Neural cell (in vitro differentiated cells): ENCODE measurements at regions not wholly inside any gene's neighbourhood (a gene's known extent, or its start where the extent isn't known, plus 50 kb on each side); places are given as distances from the start of the nearest gene placed in this dataset.
A peak's percentile ranks its signal among the peaks of the same experiment; 100 is the strongest.

Experiments
- H2AFZ ChIP-seq: fragments of 200-600, 300-800 bp; sonication (generic), shearing (Covaris generic); 2 replicates; pipeline ENCODE4 v1.6.0; 2014; ENCODE audit warnings: low read depth, mild to moderate bottlenecking, antibody characterized with exemption, low read length, moderate library complexity
- H3F3A ChIP-seq: fragments of 200-600 bp; shearing (Covaris generic); 2 replicates; pipeline ENCODE4 v1.6.1; 2016; ENCODE audit warnings: mild to moderate bottlenecking, moderate library complexity, mixed read lengths, antibody characterized with exemption, low read length; ENCODE audit not compliant: insufficient read depth, poor library complexity, severe bottlenecking
- H3K27ac ChIP-seq: fragments of 200-600, 300-800 bp; sonication (generic), shearing (Covaris generic); 2 replicates; pipeline ENCODE4 v1.5.1; 2014; ENCODE audit warnings: mild to moderate bottlenecking, low read length, moderate library complexity
- H3K27me3 ChIP-seq: fragments of 300-800, 200-600 bp; sonication (generic), shearing (Covaris generic); 2 replicates; pipeline ENCODE4 v1.6.0; 2014; ENCODE audit warnings: mild to moderate bottlenecking, low read depth, low read length, moderate library complexity; ENCODE audit not compliant: insufficient read depth
- H3K36me3 ChIP-seq: fragments of 300-800, 200-600 bp; sonication (generic), shearing (Covaris generic); 2 replicates; pipeline ENCODE4 v1.5.1; 2014; ENCODE audit warnings: mild to moderate bottlenecking, antibody characterized with exemption, low read length, moderate library complexity; ENCODE audit not compliant: insufficient read depth
- H3K4me2 ChIP-seq: fragments of 300-800, 200-600 bp; sonication (generic), shearing (Covaris generic); 2 replicates; pipeline ENCODE4 v1.6.0; 2014; ENCODE audit warnings: mild to moderate bottlenecking, low read length
- H3K4me3 ChIP-seq: fragments of 300-800, 200-600 bp; sonication (generic), shearing (Covaris generic); 2 replicates; pipeline ENCODE4 v1.5.1; 2014; ENCODE audit warnings: mild to moderate bottlenecking, low read length, moderate library complexity
- H3K79me2 ChIP-seq: fragments of 200-600 bp; shearing (Covaris generic); replicated peaks from 2 replicates; pipeline ENCODE4 v1.6.0; 2014; ENCODE audit warnings: mild to moderate bottlenecking, low read length, moderate library complexity; ENCODE audit not compliant: insufficient read depth
- H3K9ac ChIP-seq: fragments of 300-800, 200-600 bp; sonication (generic), shearing (Covaris generic); 2 replicates; pipeline ENCODE4 v1.6.1; 2016; ENCODE audit warnings: mild to moderate bottlenecking, low read length, mixed read lengths
- H3K9me2 ChIP-seq: fragments of 200-600 bp; shearing (Covaris generic); 2 replicates; pipeline ENCODE4 v1.6.1; 2016; ENCODE audit warnings: mild to moderate bottlenecking, low read length, mixed read lengths; ENCODE audit not compliant: insufficient read depth
- H3K9me3 ChIP-seq: fragments of 200-600, 300-800 bp; sonication (generic), shearing (Covaris generic); 2 replicates; pipeline ENCODE4 v1.6.1; 2016; ENCODE audit warnings: mild to moderate bottlenecking, mixed run types, low read length, moderate library complexity, mixed read lengths
- H4K20me1 ChIP-seq: fragments of 200-600 bp; shearing (Covaris generic); 2 replicates; pipeline ENCODE4 v1.6.1; 2016; ENCODE audit warnings: mild to moderate bottlenecking, mixed run types; ENCODE audit not compliant: insufficient read depth
- EP300 ChIP-seq: fragments of 450-650 bp; conservative IDR thresholded peaks from 2 replicates; pipeline ENCODE4 v1.6.1; 2014; ENCODE audit warnings: antibody characterized with exemption, mild to moderate bottlenecking, moderate library complexity; ENCODE audit not compliant: poor library complexity, severe bottlenecking
- EZH2 ChIP-seq: fragments of 200-600, 300-800 bp; shearing (Covaris generic), sonication (generic); IDR thresholded peaks from 2 replicates; pipeline ENCODE4 v1.6.1; 2014; ENCODE audit warnings: antibody characterized with exemption, low read length, borderline replicate concordance, mild to moderate bottlenecking; ENCODE audit not compliant: insufficient read depth, poor library complexity, severe bottlenecking
- MXI1 ChIP-seq: fragments of 450-650 bp; conservative IDR thresholded peaks from 2 replicates; pipeline ENCODE4 v1.6.1; 2014; ENCODE audit warnings: antibody characterized with exemption, mild to moderate bottlenecking; ENCODE audit not compliant: poor library complexity, severe bottlenecking
- POLR2AphosphoS5 ChIP-seq: IDR thresholded peaks from 2 replicates; pipeline ENCODE4 v1.6.1; 2012
- RAD21 ChIP-seq: fragments of 450-650 bp; conservative IDR thresholded peaks from 2 replicates; pipeline ENCODE4 v1.6.1; 2014; ENCODE audit warnings: antibody characterized with exemption, mild to moderate bottlenecking, moderate library complexity
- SMC3 ChIP-seq: fragments of 450-650 bp; conservative IDR thresholded peaks from 2 replicates; pipeline ENCODE4 v1.6.1; 2014; ENCODE audit warnings: antibody characterized with exemption, mild to moderate bottlenecking, moderate library complexity; ENCODE audit not compliant: poor library complexity
- TAF1 ChIP-seq: IDR thresholded peaks from 2 replicates; pipeline ENCODE4 v1.6.1; 2012; ENCODE audit warnings: low read depth
- TF ChIP-seq, protein P1 (sequence below): fragments of 450-650 bp; IDR thresholded peaks from 2 replicates; pipeline ENCODE4 v1.5.1; 2014; ENCODE audit warnings: antibody characterized with exemption, mild to moderate bottlenecking, moderate library complexity; ENCODE audit not compliant: poor library complexity, severe bottlenecking
- TF ChIP-seq, protein P2 (sequence below): IDR thresholded peaks from 2 replicates; pipeline ENCODE4 v1.6.1; 2012; ENCODE audit warnings: borderline replicate concordance

DNA sequence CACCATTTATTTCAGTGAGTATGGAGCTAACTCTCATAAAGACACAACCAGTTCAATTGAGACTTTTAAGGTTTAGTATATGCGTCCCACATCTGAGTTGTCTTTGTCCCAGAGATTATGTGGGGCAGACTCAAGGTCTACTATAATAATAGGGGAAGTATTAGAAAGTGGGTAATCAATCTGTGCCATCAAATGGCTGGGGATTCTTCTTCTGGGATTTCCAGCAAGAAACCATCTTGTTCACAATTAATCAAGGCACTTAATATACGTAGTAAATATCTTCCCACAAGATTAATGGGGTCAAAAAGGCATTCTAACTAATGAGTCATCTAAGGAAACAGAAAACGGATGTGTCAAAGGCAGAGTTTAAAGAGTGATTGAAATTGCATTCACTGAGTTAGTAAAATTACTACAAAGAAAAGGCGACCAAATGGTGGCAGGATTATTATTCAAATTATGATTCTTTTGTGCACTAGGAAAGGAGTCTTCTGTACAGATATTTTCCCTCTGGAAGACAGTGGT lies 179.8 kb upstream of the REG3G start:
- no peaks in the 10 kb centered on the region for H3K79me2 ChIP-seq
- no peaks in the 10 kb centered on the region for H3K36me3 ChIP-seq
- no peak overlapping the region for H3K9ac ChIP-seq
- H3K27me3 ChIP-seq: no peaks in the 10 kb centered on the region
- no peak overlapping the region for H3K4me2 ChIP-seq
- H3K9me2 ChIP-seq: no peaks in the 10 kb centered on the region
- no peak overlapping the region for H2AFZ ChIP-seq
- H3K9me3 ChIP-seq: no peaks in the 10 kb centered on the region
- no peaks in the 10 kb centered on the region for H4K20me1 ChIP-seq
- TF ChIP-seq, protein P1, sequence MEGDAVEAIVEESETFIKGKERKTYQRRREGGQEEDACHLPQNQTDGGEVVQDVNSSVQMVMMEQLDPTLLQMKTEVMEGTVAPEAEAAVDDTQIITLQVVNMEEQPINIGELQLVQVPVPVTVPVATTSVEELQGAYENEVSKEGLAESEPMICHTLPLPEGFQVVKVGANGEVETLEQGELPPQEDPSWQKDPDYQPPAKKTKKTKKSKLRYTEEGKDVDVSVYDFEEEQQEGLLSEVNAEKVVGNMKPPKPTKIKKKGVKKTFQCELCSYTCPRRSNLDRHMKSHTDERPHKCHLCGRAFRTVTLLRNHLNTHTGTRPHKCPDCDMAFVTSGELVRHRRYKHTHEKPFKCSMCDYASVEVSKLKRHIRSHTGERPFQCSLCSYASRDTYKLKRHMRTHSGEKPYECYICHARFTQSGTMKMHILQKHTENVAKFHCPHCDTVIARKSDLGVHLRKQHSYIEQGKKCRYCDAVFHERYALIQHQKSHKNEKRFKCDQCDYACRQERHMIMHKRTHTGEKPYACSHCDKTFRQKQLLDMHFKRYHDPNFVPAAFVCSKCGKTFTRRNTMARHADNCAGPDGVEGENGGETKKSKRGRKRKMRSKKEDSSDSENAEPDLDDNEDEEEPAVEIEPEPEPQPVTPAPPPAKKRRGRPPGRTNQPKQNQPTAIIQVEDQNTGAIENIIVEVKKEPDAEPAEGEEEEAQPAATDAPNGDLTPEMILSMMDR: no peak
- TF ChIP-seq SMC3: no peak
- no peak overlapping the region for H3K4me3 ChIP-seq
- no peaks in the 10 kb centered on the region for H3F3A ChIP-seq
- no peak overlapping the region for H3K27ac ChIP-seq

DNA sequence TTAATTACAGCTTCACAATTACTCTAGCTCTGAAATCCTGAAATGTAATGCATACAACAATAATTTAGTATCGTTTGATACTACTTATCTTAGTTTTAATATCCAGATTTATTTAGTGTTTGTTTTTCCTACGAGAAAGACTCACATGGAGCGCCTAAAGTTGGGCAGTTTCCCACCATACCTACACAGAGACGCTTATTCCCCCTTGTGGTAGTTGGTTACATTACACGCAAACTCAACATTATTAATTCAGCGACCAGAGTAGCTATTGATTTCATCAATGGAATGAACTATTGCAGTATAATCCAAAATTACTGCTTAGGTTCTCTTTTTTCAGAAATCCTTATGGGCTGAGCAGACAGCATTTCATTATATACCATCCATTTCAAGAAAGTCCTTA lies 164.0 kb upstream of the REG3G start:
- H3K27me3 ChIP-seq: no peaks in the 10 kb centered on the region
- no peak overlapping the region for H3K4me2 ChIP-seq
- no peaks in the 10 kb centered on the region for H3F3A ChIP-seq
- H3K9me2 ChIP-seq: no peaks in the 10 kb centered on the region
- TF ChIP-seq SMC3: no peak
- TF ChIP-seq, protein P1: peak; percentile 27
- no peak for TF ChIP-seq POLR2AphosphoS5
- no peak for TF ChIP-seq EZH2
- no peaks in the 10 kb centered on the region for H3K9me3 ChIP-seq
- H3K36me3 ChIP-seq: no peaks in the 10 kb centered on the region
- H4K20me1 ChIP-seq: no peaks in the 10 kb centered on the region
- H3K27ac ChIP-seq: no peak overlapping the region
- no peaks in the 10 kb centered on the region for H3K79me2 ChIP-seq
- no peak overlapping the region for H2AFZ ChIP-seq
- H3K4me3 ChIP-seq: no peak overlapping the region
- H3K9ac ChIP-seq: no peak overlapping the region

DNA sequence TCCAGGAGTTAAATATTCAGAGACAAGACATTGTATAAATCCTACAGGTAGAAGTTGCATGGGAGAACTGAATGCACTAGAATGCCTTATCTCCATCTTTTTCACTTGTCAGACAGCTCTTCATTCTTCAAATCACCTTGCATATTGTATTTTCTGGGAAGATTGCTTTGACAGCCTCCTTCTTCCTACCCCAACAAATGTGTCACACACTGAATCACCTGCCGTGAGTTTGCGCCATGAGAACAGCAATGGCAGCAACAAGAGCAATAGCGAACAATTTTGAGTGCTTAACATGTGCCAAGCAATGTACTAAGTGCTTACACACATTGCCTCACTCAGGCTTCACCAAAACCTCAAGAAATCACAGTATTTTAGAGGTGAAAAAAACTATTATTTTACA lies 161.3 kb upstream of the REG3G start:
- no peaks in the 10 kb centered on the region for H3K36me3 ChIP-seq
- H3K4me2 ChIP-seq: no peak overlapping the region
- no peak overlapping the region for H2AFZ ChIP-seq
- no peaks in the 10 kb centered on the region for H3F3A ChIP-seq
- no peaks in the 10 kb centered on the region for H3K9me2 ChIP-seq
- H3K79me2 ChIP-seq: no peaks in the 10 kb centered on the region
- no peaks in the 10 kb centered on the region for H3K27me3 ChIP-seq
- TF ChIP-seq POLR2AphosphoS5 (peak; percentile 75), MXI1 (no peak), EZH2 (no peak), SMC3 (peak; percentile 26), EP300 (peak; percentile 88), TAF1 (no peak), RAD21 (peak; percentile 19)
- TF ChIP-seq, protein P2, sequence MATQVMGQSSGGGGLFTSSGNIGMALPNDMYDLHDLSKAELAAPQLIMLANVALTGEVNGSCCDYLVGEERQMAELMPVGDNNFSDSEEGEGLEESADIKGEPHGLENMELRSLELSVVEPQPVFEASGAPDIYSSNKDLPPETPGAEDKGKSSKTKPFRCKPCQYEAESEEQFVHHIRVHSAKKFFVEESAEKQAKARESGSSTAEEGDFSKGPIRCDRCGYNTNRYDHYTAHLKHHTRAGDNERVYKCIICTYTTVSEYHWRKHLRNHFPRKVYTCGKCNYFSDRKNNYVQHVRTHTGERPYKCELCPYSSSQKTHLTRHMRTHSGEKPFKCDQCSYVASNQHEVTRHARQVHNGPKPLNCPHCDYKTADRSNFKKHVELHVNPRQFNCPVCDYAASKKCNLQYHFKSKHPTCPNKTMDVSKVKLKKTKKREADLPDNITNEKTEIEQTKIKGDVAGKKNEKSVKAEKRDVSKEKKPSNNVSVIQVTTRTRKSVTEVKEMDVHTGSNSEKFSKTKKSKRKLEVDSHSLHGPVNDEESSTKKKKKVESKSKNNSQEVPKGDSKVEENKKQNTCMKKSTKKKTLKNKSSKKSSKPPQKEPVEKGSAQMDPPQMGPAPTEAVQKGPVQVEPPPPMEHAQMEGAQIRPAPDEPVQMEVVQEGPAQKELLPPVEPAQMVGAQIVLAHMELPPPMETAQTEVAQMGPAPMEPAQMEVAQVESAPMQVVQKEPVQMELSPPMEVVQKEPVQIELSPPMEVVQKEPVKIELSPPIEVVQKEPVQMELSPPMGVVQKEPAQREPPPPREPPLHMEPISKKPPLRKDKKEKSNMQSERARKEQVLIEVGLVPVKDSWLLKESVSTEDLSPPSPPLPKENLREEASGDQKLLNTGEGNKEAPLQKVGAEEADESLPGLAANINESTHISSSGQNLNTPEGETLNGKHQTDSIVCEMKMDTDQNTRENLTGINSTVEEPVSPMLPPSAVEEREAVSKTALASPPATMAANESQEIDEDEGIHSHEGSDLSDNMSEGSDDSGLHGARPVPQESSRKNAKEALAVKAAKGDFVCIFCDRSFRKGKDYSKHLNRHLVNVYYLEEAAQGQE: no peak
- TF ChIP-seq, protein P1: no peak
- H3K27ac ChIP-seq: no peak overlapping the region
- H3K9me3 ChIP-seq: no peaks in the 10 kb centered on the region
- no peak overlapping the region for H3K9ac ChIP-seq
- H4K20me1 ChIP-seq: no peaks in the 10 kb centered on the region
- H3K4me3 ChIP-seq: no peak overlapping the region
